ENCODE measurements at regions not wholly inside any gene's neighbourhood (a gene's known extent, or its start where the extent isn't known, plus 50 kb on each side); places are given as distances from the start of the nearest gene placed in this dataset.

- dilution Hi-C loops (cut with HindIII; ENCODE audit: low sequenced_read_pairs, unreplicated experiment) (no loop called here), intact Hi-C loops (cut with micrococcal nuclease) (no loop called here), in situ Hi-C loops (cut with MboI; ENCODE audit: low sequenced_read_pairs) (no loop called here)
- H2BK120ac ChIP-seq (ENCODE audit: low read depth, low read length) = no peak overlapping the region
- CTCF ChIA-PET = no interaction called here
- no peak overlapping the region for H3K4me3 ChIP-seq (ENCODE audit: insufficient read depth, low read depth, low read length)
- H2BK20ac ChIP-seq (ENCODE audit: low read depth, low read length) = no peak overlapping the region
- no peak overlapping the region for H3K4me2 ChIP-seq (ENCODE audit: low read depth, low read length)
- no peak overlapping the region for H2BK15ac ChIP-seq (ENCODE audit: low read depth, low read length)
- H4K91ac ChIP-seq (ENCODE audit: insufficient read depth, low read depth, low read length) = no peak overlapping the region
- no TSS peak for BruUV-seq (replicated peaks)
- peaks cover 6% of the 10 kb centered on the region; the same call in 1 of the 2 replicates for H3K9me3 ChIP-seq (ENCODE audit: control insufficient read depth, insufficient read depth, low read length)
- no peak overlapping the region for H2AFZ ChIP-seq (replicated peaks; ENCODE audit: low read length, poor library complexity)
- TF ChIP-seq RFX5 (IDR thresholded peaks at IDR 0.05; ENCODE audit: low read depth, low read length) = no peak
- no peak for TF ChIP-seq RCOR1 (IDR thresholded peaks at IDR 0.05; ENCODE audit: insufficient replicate concordance, low read length)
- H3K79me1 ChIP-seq (ENCODE audit: low read depth in 1 of 2, low read length in 2 of 2) = no peaks in the 10 kb centered on the region
- no peak overlapping the region for H3K23ac ChIP-seq (ENCODE audit: low read depth, low read length)
- H4K8ac ChIP-seq (ENCODE audit: low read depth in 2 of 2, low read length in 2 of 2) = no peak overlapping the region
- H3K9ac ChIP-seq (ENCODE audit: low read depth, low read length) = no peak overlapping the region
- no peaks in the 10 kb centered on the region for H3K4me1 ChIP-seq (ENCODE audit: control insufficient read depth, insufficient read depth, low read length)
- no peak overlapping the region for H3K14ac ChIP-seq (replicated peaks; ENCODE audit: low read depth, low read length)
- H3K18ac ChIP-seq (ENCODE audit: low read depth, low read length) = no peak overlapping the region
- DNase-seq (no peak), ATAC-seq (ENCODE audit: low read depth) (no peak)
- no peaks in the 10 kb centered on the region for H3K27me3 ChIP-seq (ENCODE audit: control insufficient read depth, insufficient read depth, low read length)
- no peak overlapping the region for H2BK5ac ChIP-seq (ENCODE audit: low read depth, low read length, poor library complexity, severe bottlenecking)
- H2AK9ac ChIP-seq (replicated peaks; ENCODE audit: low read depth, low read length, poor library complexity) = no peak overlapping the region
- no peak overlapping the region for H3K27ac ChIP-seq (ENCODE audit: insufficient read depth, low read length)
- no peak overlapping the region for H4K5ac ChIP-seq (ENCODE audit: low read depth, low read length)
- no peaks in the 10 kb centered on the region for H3K9me1 ChIP-seq (ENCODE audit: insufficient read depth, low read length)
- POLR2A ChIA-PET (ENCODE audit: unreplicated experiment) = no interaction called here
- H3K4ac ChIP-seq (ENCODE audit: low read depth, low read length) = no peak overlapping the region
- no peak overlapping the region for H2AK5ac ChIP-seq (ENCODE audit: low read depth, low read length)
- no peaks in the 10 kb centered on the region for H3K36me3 ChIP-seq (ENCODE audit: control insufficient read depth, insufficient read depth, low read length)
- WGBS, 2 experiments (ENCODE audit: extremely low coverage in 2 of 2, insufficient read length in 1 of 2) = no CpG with 5 or more reads among the region's 2 CpGs
- no peaks in the 10 kb centered on the region for H4K20me1 ChIP-seq (ENCODE audit: insufficient read depth, low read length)
- no peak overlapping the region for H3K56ac ChIP-seq (ENCODE audit: extremely low read depth, insufficient read depth, low read length)
Observed at GRCh38 chr18:54043484-54044251, 180.8 kb downstream of the MBD2 start.

Measured in IMR-90 (cell line).